Keratinocyte (primary cell): ENCODE measurements at regions not wholly inside any gene's neighbourhood (a gene's known extent, or its start where the extent isn't known, plus 50 kb on each side); places are given as distances from the start of the nearest gene placed in this dataset.

Experiments
- DNase-seq: peaks from one replicate; pipeline ENCODE4 v3.0.0-alpha.2; 2011; ENCODE audit warnings: low read depth, missing footprints, low spot score
- FAIRE-seq: peaks from 2 replicates; lab custom pipeline; 2011; peaks lifted over from hg19 to GRCh38; lab: Jason Lieb, UNC
- H2AFZ ChIP-seq: 2 replicates; pipeline ENCODE4 v1.6.0; 2012; ENCODE audit warnings: low read length, control low read depth, inconsistent platforms; ENCODE audit not compliant: control insufficient read depth
- H3K27ac ChIP-seq: 2 replicates; pipeline ENCODE4 v1.5.1; 2011; ENCODE audit warnings: low read length; ENCODE audit not compliant: control insufficient read depth, insufficient read depth
- H3K27me3 ChIP-seq: 3 replicates; pipeline ENCODE4 v1.6.0; 2011; ENCODE audit warnings: low read length; ENCODE audit not compliant: control insufficient read depth, insufficient read depth; ENCODE audit errors: extremely low read depth
- H3K36me3 ChIP-seq, 2 experiments: 2 replicates in 1 of 2; 3 replicates in 1 of 2; pipeline ENCODE4 v1.5.1; 2011; ENCODE audit warnings: low read length in 2 of 2, mild to moderate bottlenecking in 1 of 2; ENCODE audit not compliant: control insufficient read depth in 2 of 2, insufficient read depth in 2 of 2; ENCODE audit errors: extremely low read depth in 1 of 2
- H3K4me1 ChIP-seq: 3 replicates; pipeline ENCODE4 v1.5.1; 2011; ENCODE audit warnings: low read length; ENCODE audit not compliant: control insufficient read depth, insufficient read depth; ENCODE audit errors: extremely low read depth
- H3K4me2 ChIP-seq: 3 replicates; pipeline ENCODE4 v1.6.0; 2011; ENCODE audit warnings: low read depth, low read length; ENCODE audit not compliant: control insufficient read depth, insufficient read depth; ENCODE audit errors: extremely low read depth
- H3K4me3 ChIP-seq, 3 experiments: fragments of 200-600 bp in 1 of 3; sonication (generic) in 1 of 3; 2 replicates in 2 of 3; 3 replicates in 1 of 3; pipeline ENCODE4 v1.5.1; 2011 to 2016; ENCODE audit warnings: low read length in 3 of 3, mild to moderate bottlenecking in 3 of 3, control low read depth in 2 of 3, inconsistent platforms in 1 of 3, low read depth in 1 of 3, mixed read lengths in 1 of 3, mixed run types in 1 of 3, moderate library complexity in 1 of 3; ENCODE audit not compliant: control insufficient read depth in 2 of 3, insufficient read depth in 2 of 3; ENCODE audit errors: extremely low read depth in 1 of 3
- H3K79me2 ChIP-seq: 2 replicates; pipeline ENCODE4 v1.6.0; 2012; ENCODE audit warnings: low read length; ENCODE audit not compliant: control insufficient read depth, insufficient read depth
- H3K9ac ChIP-seq: 3 replicates; pipeline ENCODE4 v1.6.0; 2011; ENCODE audit warnings: low read length; ENCODE audit not compliant: control insufficient read depth, insufficient read depth; ENCODE audit errors: extremely low read depth
- H3K9me1 ChIP-seq: 3 replicates; pipeline ENCODE4 v1.6.0; 2011; ENCODE audit warnings: low read length; ENCODE audit not compliant: control insufficient read depth, insufficient read depth; ENCODE audit errors: extremely low read depth
- H3K9me3 ChIP-seq: 2 replicates; pipeline ENCODE4 v1.5.1; 2012; ENCODE audit warnings: low read depth, low read length; ENCODE audit not compliant: control insufficient read depth
- H4K20me1 ChIP-seq: 3 replicates; pipeline ENCODE4 v1.6.0; 2011; ENCODE audit warnings: low read length; ENCODE audit not compliant: control insufficient read depth, insufficient read depth; ENCODE audit errors: extremely low read depth
- CTCF ChIP-seq, 3 experiments: IDR thresholded peaks in 1 of 3; conservative IDR thresholded peaks in 1 of 3; optimal IDR thresholded peaks in 1 of 3; 2 replicates in 2 of 3; 3 replicates in 1 of 3; pipeline versions ENCODE3 to v1.5.1; 2011; ENCODE audit warnings: low read length in 3 of 3, mild to moderate bottlenecking in 3 of 3, moderate library complexity in 2 of 3, control low read depth in 1 of 3, inconsistent platforms in 1 of 3; ENCODE audit not compliant: insufficient read depth in 2 of 3; ENCODE audit errors: extremely low read depth in 1 of 3
- EZH2 ChIP-seq: IDR thresholded peaks from one replicate; pipeline ENCODE4 v1.6.1; 2012; ENCODE audit warnings: inconsistent platforms, mild to moderate bottlenecking, low read length, moderate library complexity
- dilution Hi-C: fragments of 300-500 bp; cut with MboI; formaldehyde crosslinking; loops from one replicate; pipeline ENCODE4 v1.7.0; 2020; ENCODE audit warnings: low sequenced_read_pairs; ENCODE audit not compliant: extremely low pct_ligation_motif_present

GRCh38 chr3:65178703-65179102 is 490.9 kb upstream of the ADAMTS9 start:
- no peak for TF ChIP-seq CTCF (optimal IDR thresholded peaks at IDR 0.05 in 1 of 3, IDR thresholded peaks at IDR 0.05 in 1 of 3, conservative IDR thresholded peaks at IDR 0.05 in 1 of 3; ENCODE audit: extremely low read depth in 1 of 3, insufficient read depth in 2 of 3, low read length in 3 of 3)
- TF ChIP-seq EZH2: no peak
- H3K4me3 ChIP-seq: no peak overlapping the region
- dilution Hi-C loops: no loop called here
- DNase-seq: no peak
- no peaks in the 10 kb centered on the region for H3K9me1 ChIP-seq
- no peaks in the 10 kb centered on the region for H3K27me3 ChIP-seq
- no peaks in the 10 kb centered on the region for H3K9me3 ChIP-seq
- no peaks in the 10 kb centered on the region for H3K36me3 ChIP-seq
- no peaks in the 10 kb centered on the region for H4K20me1 ChIP-seq
- no peaks in the 10 kb centered on the region for H3K4me1 ChIP-seq
- no peak overlapping the region for H3K9ac ChIP-seq
- no peak overlapping the region for H3K27ac ChIP-seq
- H3K79me2 ChIP-seq: no peaks in the 10 kb centered on the region
- FAIRE-seq: no peak
- no peak overlapping the region for H2AFZ ChIP-seq
- no peak overlapping the region for H3K4me2 ChIP-seq

GRCh38 chr3:65177960-65178376 is 490.2 kb upstream of the ADAMTS9 start:
- H3K4me1 ChIP-seq: no peaks in the 10 kb centered on the region
- H3K4me2 ChIP-seq: no peak overlapping the region
- TF ChIP-seq EZH2: no peak
- TF ChIP-seq CTCF (optimal IDR thresholded peaks at IDR 0.05 in 1 of 3, IDR thresholded peaks at IDR 0.05 in 1 of 3, conservative IDR thresholded peaks at IDR 0.05 in 1 of 3; ENCODE audit: extremely low read depth in 1 of 3, insufficient read depth in 2 of 3, low read length in 3 of 3): no peak
- no peaks in the 10 kb centered on the region for H3K9me3 ChIP-seq
- H3K27me3 ChIP-seq: no peaks in the 10 kb centered on the region
- no peak overlapping the region for H3K4me3 ChIP-seq
- H3K36me3 ChIP-seq: no peaks in the 10 kb centered on the region
- no peaks in the 10 kb centered on the region for H4K20me1 ChIP-seq
- dilution Hi-C loops: no loop called here
- H3K27ac ChIP-seq: no peak overlapping the region
- H3K9ac ChIP-seq: no peak overlapping the region
- FAIRE-seq: no peak
- no peak for DNase-seq
- H3K79me2 ChIP-seq: no peaks in the 10 kb centered on the region
- H2AFZ ChIP-seq: no peak overlapping the region
- H3K9me1 ChIP-seq: no peaks in the 10 kb centered on the region
